AG04449 (cell line): ENCODE measurements at regions not wholly inside any gene's neighbourhood (a gene's known extent, or its start where the extent isn't known, plus 50 kb on each side); places are given as distances from the start of the nearest gene placed in this dataset.

Source experiments
- CTCF ChIA-PET: fragments of 350-600 bp; formaldehyde crosslinking; extraction: SDS; loops from one replicate; lab custom pipeline; 2021; ENCODE audit warnings: antibody characterized with exemption; lab: Yijun Ruan, JAX
- POLR2A ChIA-PET: fragments of 400-600, 350-600 bp; formaldehyde crosslinking; extraction: SDS; loops from one replicate; lab custom pipeline; 2020; ENCODE audit warnings: antibody characterized with exemption, inconsistent platforms; lab: Yijun Ruan, JAX
- DNase-seq: peaks from one replicate; pipeline ENCODE4 v3.0.0-alpha.2; 2010; ENCODE audit warnings: low read depth, low spot score
- H3K4me3 ChIP-seq: 2 replicates; pipeline ENCODE4 v1.5.1; 2011; ENCODE audit warnings: low read depth, mild to moderate bottlenecking, control low read depth, low read length
- CTCF ChIP-seq: IDR thresholded peaks from one replicate; pipeline ENCODE4 v1.5.1; 2011; ENCODE audit warnings: mild to moderate bottlenecking, moderate library complexity, low read length, control low read depth, inconsistent platforms; ENCODE audit not compliant: insufficient read depth; ENCODE audit errors: missing control alignments

GRCh38 chr12:34363050-34363673 lies 340.9 kb downstream of the ALG10 start:
- TF ChIP-seq CTCF: no peak
- ChIA-PET POLR2A (no interaction called here), CTCF (no interaction called here)
- no peak for DNase-seq
- no peak overlapping the region for H3K4me3 ChIP-seq

GRCh38 chr12:34368079-34368478 lies 345.8 kb downstream of the ALG10 start:
- POLR2A ChIA-PET: no interaction called here
- CTCF ChIA-PET: no interaction called here

GRCh38 chr12:34371050-34371449 lies 348.8 kb downstream of the ALG10 start:
- POLR2A ChIA-PET: no interaction called here
- CTCF ChIA-PET: no interaction called here
- no peak for TF ChIP-seq CTCF
- DNase-seq: no peak
- H3K4me3 ChIP-seq: no peak overlapping the region

More at GRCh38 chr12:34368079-34368478, 345.8 kb downstream of the ALG10 start:
- DNase-seq: no peak
- no peak overlapping the region for H3K4me3 ChIP-seq
- no peak for TF ChIP-seq CTCF

GRCh38 chr12:34372003-34372402 lies 349.7 kb downstream of the ALG10 start:
- ChIA-PET POLR2A (no interaction called here), CTCF (no interaction called here)
- no peak for TF ChIP-seq CTCF

GRCh38 chr12:34373926-34374325 lies 351.6 kb downstream of the ALG10 start:
- TF ChIP-seq CTCF: no peak
- DNase-seq: no peak
- no peak overlapping the region for H3K4me3 ChIP-seq
- CTCF ChIA-PET: no interaction called here
- POLR2A ChIA-PET: no interaction called here

More at GRCh38 chr12:34372003-34372402, 349.7 kb downstream of the ALG10 start:
- DNase-seq: no peak
- H3K4me3 ChIP-seq: no peak overlapping the region

- ChIA-PET CTCF (no interaction called here), POLR2A (no interaction called here)
- DNase-seq: no peak
- H3K4me3 ChIP-seq: no peak overlapping the region
- TF ChIP-seq CTCF: no peak
Observed at GRCh38 chr12:34376133-34376799, 354.0 kb downstream of the ALG10 start.
